NT2/D1 (cell line): ENCODE measurements at regions not wholly inside any gene's neighbourhood (a gene's known extent, or its start where the extent isn't known, plus 50 kb on each side); places are given as distances from the start of the nearest gene placed in this dataset.
"Not testable (repeated sequence)": the region's sequence is repeated elsewhere in the genome, so short reads cannot be mapped to it uniquely, and the experiment has no call there.

ENCODE experiments used
- DNase-seq: peaks from one replicate; pipeline ENCODE4 v3.0.0-alpha.2; 2011; ENCODE audit warnings: low read depth, low spot score
- H3K27me3 ChIP-seq: 2 replicates; pipeline ENCODE4 v1.6.0; 2011; ENCODE audit warnings: mild to moderate bottlenecking; ENCODE audit not compliant: insufficient read length, insufficient read depth
- H3K36me3 ChIP-seq: 2 replicates; pipeline ENCODE4 v1.6.1; 2011; ENCODE audit warnings: mild to moderate bottlenecking, low read length, mixed read lengths; ENCODE audit not compliant: insufficient read depth, insufficient read length
- H3K4me1 ChIP-seq: 2 replicates; pipeline ENCODE4 v1.5.1; 2011; ENCODE audit not compliant: insufficient read depth, insufficient read length
- H3K4me3 ChIP-seq: 2 replicates; pipeline ENCODE4 v1.5.1; 2011; ENCODE audit warnings: low read depth; ENCODE audit not compliant: insufficient read length
- H3K9ac ChIP-seq: 2 replicates; pipeline ENCODE4 v1.6.0; 2011; ENCODE audit warnings: low read depth; ENCODE audit not compliant: insufficient read length
- H3K9me3 ChIP-seq: 2 replicates; pipeline ENCODE4 v1.5.1; 2011; ENCODE audit warnings: mild to moderate bottlenecking, low read length; ENCODE audit not compliant: insufficient read depth
- SUZ12 ChIP-seq: IDR thresholded peaks from 2 replicates; pipeline ENCODE4 v1.6.1; 2011; ENCODE audit not compliant: insufficient read length, insufficient read depth; ENCODE audit errors: extremely low read depth
- YY1 ChIP-seq: IDR thresholded peaks from 2 replicates; pipeline ENCODE4 v1.6.1; 2011; ENCODE audit not compliant: insufficient read length, insufficient read depth
- ZNF274 ChIP-seq: IDR thresholded peaks from 2 replicates; pipeline ENCODE4 v1.6.1; 2011; ENCODE audit warnings: mild to moderate bottlenecking, low read depth, low read length

DNA sequence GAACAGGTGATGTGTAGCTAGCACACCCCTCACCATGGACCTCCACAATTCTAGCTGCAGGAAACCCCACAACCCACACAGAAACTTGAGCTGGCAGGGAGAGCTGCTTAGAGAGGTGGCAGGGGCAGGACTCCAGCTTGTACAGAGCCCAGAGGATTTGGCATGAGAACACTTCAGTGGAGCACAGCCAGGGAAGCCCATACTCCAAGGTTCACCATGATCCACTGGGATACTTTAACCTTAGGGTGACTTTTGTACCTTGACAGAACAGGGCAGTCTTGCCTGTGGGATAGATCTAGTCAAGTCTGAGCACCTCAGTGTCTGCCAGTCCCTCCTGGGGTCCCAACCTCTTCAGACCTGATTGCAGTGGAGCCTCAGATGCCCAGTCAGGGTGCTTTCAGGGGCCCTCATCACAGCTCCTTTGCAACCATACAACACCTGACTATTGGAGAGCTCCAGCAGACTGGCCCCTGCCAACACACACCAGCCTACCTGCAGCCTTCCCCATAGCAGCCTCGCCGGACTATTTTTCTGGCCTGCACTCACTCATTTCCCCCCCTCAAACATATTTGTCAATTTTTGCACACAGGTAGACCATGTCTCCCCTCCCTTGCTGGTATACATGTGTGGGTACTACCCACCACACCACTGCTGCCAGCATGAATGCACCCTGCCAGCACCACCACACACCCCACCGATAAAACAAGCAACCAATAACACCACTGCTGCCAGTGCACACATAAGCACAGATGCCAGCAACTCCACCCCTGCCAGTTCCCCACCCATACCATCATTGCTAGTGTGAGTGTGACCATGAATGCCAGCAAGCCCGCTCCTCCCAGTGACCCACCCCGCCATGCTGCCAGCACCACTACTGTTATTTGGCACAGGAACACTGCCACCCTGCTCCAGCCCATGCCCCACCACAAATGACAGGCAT lies 56.0 kb upstream of the CDX4 start:
- no peaks in the 10 kb centered on the region for H3K9me3 ChIP-seq
- no peak overlapping the region for H3K4me3 ChIP-seq
- no peak for TF ChIP-seq SUZ12
- no peak for TF ChIP-seq YY1
- no peak for TF ChIP-seq ZNF274
- H3K36me3 ChIP-seq = no peaks in the 10 kb centered on the region
- no peaks in the 10 kb centered on the region for H3K4me1 ChIP-seq
- H3K27me3 ChIP-seq = no peaks in the 10 kb centered on the region
- no peak overlapping the region for H3K9ac ChIP-seq
- no peak for DNase-seq

DNA sequence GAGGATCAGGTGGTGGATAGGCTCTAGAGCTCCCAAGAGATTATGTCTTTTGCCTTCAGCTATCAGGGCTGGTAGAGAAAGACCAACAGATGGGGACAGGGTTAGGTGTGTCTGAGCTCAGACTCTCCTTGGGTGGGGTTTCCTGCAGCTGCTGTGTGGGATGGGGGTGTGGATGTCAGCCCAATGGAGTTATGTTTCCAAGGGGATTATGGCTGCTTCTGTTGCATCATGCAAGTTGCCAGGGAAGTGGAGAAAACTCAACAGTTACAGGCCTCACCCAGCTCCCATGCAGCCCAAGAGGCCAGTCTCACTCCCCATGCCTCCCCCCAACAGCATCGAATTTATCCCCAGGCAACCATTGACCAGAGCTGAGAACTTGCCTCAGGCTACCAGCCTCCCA lies 80.2 kb upstream of the CDX4 start:
- H3K9me3 ChIP-seq = peaks cover 7% of the 10 kb centered on the region; the same call in 1 of the 2 replicates
- H3K36me3 ChIP-seq = no peaks in the 10 kb centered on the region
- TF ChIP-seq ZNF274 (no peak), YY1 (no peak), SUZ12 (no peak)
- no peaks in the 10 kb centered on the region for H3K4me1 ChIP-seq
- H3K9ac ChIP-seq = no peak overlapping the region
- no peaks in the 10 kb centered on the region for H3K27me3 ChIP-seq
- H3K4me3 ChIP-seq = no peak overlapping the region
- no peak for DNase-seq

DNA sequence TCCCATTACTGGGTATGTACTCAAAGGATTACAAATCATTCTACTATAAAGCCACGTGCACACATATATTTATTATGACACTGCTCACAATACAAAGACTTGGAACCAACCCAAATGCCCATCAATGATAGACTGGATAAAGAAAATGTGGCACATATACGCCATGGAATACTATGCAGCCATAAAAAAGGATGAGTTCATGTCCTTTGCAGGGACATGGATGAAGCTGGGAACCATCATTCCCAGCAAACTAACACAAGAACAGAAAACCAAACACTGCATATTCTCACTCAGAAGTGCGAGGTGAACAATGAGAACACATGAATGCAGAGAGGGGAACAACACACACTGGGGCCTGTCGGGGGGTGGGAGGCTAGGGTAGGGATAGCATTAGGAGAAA lies 89.6 kb upstream of the CDX4 start:
- H3K4me3 ChIP-seq, H3K27me3 ChIP-seq, H3K9me3 ChIP-seq, H3K9ac ChIP-seq, H3K4me1 ChIP-seq, DNase-seq, H3K36me3 ChIP-seq: not testable (repeated sequence)

DNA sequence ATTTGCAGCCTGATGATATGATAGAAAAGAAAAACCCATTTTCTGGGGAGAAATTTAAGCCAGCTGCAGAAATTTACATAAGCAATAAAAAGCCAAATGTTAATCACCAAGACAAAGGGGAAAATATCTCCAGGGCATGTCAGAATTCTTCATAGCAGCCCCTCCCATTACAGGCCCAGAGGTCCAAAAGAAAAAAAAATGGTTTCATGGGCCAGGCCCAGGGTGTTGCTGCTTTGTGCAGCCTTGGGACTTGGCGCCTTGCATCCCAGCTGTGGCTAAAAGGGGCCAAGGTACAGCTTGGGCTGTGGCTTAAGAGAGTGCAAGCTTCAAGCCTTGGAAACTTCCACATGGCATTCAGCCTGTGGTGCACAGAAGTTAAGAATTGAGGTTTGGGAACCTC lies 97.9 kb upstream of the CDX4 start:
- TF ChIP-seq ZNF274 = no peak
- TF ChIP-seq SUZ12 = no peak
- no peak for TF ChIP-seq YY1
- H3K9ac ChIP-seq = no peak overlapping the region
- H3K27me3 ChIP-seq = no peaks in the 10 kb centered on the region
- H3K4me1 ChIP-seq = no peaks in the 10 kb centered on the region
- no peak for DNase-seq
- no peak overlapping the region for H3K4me3 ChIP-seq
- H3K36me3 ChIP-seq = no peaks in the 10 kb centered on the region
- H3K9me3 ChIP-seq = peaks cover 10% of the 10 kb centered on the region; the same call in 1 of the 2 replicates

DNA sequence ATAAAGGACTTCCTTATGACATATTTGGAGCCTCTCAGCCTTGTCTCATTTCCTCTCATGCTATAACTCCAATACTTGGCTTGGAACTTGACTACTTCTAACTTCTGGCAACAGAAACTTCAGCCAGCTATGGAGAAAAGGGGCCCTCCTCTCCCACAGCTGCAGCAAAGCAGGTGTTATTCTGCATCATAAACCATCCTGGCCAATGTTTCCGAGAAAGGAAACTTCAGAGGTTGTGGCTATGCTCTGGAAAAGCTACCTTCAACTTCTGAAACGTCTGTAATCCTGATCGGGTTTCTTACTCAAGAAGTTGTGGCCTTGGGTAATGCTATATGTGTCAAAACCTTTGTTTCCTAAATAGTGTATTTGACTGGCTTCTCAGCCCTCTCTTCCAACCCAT lies 109.5 kb upstream of the CDX4 start:
- Histone ChIP-seq H3K9me3 (no peaks in the 10 kb centered on the region), H3K36me3 (no peaks in the 10 kb centered on the region), H3K4me3 (no peak overlapping the region), H3K9ac (no peak overlapping the region), H3K27me3 (no peaks in the 10 kb centered on the region), H3K4me1 (no peaks in the 10 kb centered on the region)
- no peak for TF ChIP-seq SUZ12
- no peak for TF ChIP-seq ZNF274
- no peak for TF ChIP-seq YY1
- no peak for DNase-seq

DNA sequence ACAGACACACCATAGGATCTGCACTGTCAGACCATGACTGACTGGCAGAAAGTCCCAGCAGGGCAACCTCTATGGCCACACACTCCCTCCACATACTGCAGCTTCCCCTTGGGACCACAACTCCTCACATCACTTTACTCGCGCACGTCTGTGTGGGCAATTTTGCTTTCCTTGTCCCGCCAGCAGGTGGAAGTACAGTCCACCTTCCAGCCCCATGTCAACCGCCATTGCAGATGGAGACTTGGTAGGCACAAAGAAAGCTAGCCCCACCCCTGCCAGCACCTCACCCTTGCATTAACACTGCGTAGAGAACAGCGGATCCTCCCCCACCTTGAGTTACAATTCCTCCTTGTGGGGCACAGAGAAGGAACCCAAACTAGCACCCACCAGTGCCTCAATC lies 74.4 kb upstream of the NAP1L2 start:
- no peak overlapping the region for H3K9ac ChIP-seq
- no peak overlapping the region for H3K4me3 ChIP-seq
- H3K27me3 ChIP-seq = no peaks in the 10 kb centered on the region
- H3K36me3 ChIP-seq = no peaks in the 10 kb centered on the region
- TF ChIP-seq SUZ12 (no peak), YY1 (no peak), ZNF274 (no peak)
- H3K4me1 ChIP-seq = no peaks in the 10 kb centered on the region
- no peaks in the 10 kb centered on the region for H3K9me3 ChIP-seq
- DNase-seq = peak; percentile 40

DNA sequence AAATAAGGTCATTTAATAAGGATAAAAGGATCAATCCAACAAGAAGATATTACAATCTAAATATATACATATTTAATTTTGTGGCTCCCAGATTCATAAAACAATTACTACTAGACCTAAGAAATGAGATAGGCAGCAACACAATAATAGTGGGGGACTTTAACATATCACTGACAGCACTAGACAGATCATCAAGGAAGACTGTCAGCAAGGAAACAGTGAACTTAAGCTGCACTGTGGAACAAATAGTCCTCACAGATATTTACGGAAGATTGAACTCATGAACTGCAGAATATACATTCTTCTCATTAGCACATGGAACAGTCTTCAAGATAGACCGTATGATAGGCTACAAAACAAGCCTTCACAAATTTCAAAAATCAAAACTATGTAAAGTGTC lies 56.1 kb upstream of the NAP1L2 start:
- no peaks in the 10 kb centered on the region for H3K27me3 ChIP-seq
- no peaks in the 10 kb centered on the region for H3K4me1 ChIP-seq
- H3K9ac ChIP-seq = no peak overlapping the region
- H3K9me3 ChIP-seq = no peaks in the 10 kb centered on the region
- DNase-seq = no peak
- no peaks in the 10 kb centered on the region for H3K36me3 ChIP-seq
- no peak overlapping the region for H3K4me3 ChIP-seq
- TF ChIP-seq ZNF274 (no peak), SUZ12 (no peak), YY1 (no peak)
